AG10803 (cell line): ENCODE measurements at regions not wholly inside any gene's neighbourhood (a gene's known extent, or its start where the extent isn't known, plus 50 kb on each side); places are given as distances from the start of the nearest gene placed in this dataset.
"Not testable (repeated sequence)": the region's sequence is repeated elsewhere in the genome, so short reads cannot be mapped to it uniquely, and the experiment has no call there.

ENCODE experiments used
- DNase-seq: peaks from one replicate; pipeline ENCODE4 v3.0.0; 2010; ENCODE audit warnings: low read depth
- H3K4me3 ChIP-seq: 2 replicates; pipeline ENCODE4 v1.5.1; 2011; ENCODE audit warnings: mild to moderate bottlenecking, low read length, control low read depth
- TF ChIP-seq, protein P1 (sequence below): conservative IDR thresholded peaks from 2 replicates; pipeline ENCODE4 v1.5.1; 2011; ENCODE audit warnings: mild to moderate bottlenecking, low read length, control low read depth, inconsistent platforms

DNA sequence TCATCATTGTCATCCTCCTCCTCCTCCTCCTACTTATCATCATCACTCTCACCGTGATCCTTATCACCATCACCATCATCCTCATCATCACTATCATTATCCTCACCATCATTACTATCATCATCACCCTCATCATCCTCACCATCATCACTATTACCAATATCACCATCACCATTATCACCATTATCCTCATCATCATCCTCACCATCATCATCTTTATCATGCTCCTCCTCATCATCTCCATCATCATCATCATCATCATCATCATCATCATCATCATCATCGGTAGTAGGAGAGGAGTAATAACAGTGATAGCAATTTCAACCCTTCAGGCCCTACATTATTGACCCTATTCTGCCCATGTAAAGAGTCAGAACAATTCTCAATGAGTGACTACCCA lies 345.9 kb upstream of the ZNF32 start:
- H3K4me3 ChIP-seq: no peak overlapping the region
- TF ChIP-seq, protein P1, sequence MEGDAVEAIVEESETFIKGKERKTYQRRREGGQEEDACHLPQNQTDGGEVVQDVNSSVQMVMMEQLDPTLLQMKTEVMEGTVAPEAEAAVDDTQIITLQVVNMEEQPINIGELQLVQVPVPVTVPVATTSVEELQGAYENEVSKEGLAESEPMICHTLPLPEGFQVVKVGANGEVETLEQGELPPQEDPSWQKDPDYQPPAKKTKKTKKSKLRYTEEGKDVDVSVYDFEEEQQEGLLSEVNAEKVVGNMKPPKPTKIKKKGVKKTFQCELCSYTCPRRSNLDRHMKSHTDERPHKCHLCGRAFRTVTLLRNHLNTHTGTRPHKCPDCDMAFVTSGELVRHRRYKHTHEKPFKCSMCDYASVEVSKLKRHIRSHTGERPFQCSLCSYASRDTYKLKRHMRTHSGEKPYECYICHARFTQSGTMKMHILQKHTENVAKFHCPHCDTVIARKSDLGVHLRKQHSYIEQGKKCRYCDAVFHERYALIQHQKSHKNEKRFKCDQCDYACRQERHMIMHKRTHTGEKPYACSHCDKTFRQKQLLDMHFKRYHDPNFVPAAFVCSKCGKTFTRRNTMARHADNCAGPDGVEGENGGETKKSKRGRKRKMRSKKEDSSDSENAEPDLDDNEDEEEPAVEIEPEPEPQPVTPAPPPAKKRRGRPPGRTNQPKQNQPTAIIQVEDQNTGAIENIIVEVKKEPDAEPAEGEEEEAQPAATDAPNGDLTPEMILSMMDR: no peak
- no peak for DNase-seq

DNA sequence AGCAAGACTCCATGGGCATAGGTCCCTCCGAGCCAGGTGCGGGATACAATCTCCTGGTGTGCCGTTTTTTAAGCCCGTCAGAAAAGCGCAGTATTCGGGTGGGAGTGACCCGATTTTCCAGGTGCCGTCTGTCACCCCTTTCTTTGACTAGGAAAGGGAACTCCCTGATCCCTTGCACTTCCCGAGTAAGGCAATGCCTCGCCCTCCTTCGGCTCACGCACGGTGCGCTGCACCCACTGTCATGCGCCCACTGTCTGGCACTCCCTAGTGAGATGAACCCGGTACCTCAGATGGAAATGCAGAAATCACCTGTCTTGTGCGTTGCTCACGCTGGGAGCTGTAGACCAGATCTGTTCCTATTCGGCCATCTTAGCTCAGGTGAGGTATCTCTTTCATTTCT lies 344.1 kb upstream of the ZNF32 start:
- DNase-seq, H3K4me3 ChIP-seq: not testable (repeated sequence)

DNA sequence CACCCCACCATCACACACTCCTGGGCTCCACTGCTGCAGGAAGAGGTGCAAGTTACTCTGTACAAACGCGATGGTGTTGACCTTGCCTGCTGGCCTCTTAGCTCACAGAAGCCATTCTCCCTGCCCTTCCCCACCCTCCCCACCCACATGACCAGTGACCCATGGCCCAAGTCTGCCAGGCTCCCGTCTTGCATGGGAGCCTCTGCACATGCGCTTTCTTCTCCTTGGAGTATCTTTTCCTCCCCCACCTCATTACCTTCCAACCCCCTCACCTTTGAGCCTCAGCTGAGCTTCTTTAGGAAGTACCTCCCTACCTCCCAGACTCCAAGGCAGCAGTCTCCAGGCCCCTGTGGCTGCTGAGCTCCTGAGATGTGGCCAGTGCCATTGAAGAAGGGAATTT lies 337.7 kb upstream of the ZNF32 start:
- TF ChIP-seq, protein P1: no peak
- H3K4me3 ChIP-seq: no peak overlapping the region
- no peak for DNase-seq

DNA sequence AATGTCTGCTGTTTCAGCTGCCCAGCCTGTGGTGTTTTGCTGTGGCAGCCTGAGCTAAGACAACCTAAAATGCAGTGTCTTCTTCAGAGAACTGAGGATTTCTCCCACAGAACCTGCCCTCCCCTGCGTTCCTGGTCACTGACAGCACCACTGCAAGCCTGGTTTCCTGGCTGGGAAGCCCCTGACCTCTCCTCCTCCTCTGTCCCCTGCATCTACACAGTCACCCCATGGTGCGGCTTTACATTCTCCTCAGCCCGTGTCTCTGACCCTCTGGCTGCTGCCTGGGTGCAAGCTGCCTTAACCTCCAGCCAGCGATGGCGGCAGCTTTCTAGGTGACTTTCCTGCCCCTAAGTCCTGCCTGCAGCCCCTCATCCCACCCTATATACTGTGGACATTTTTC lies 337.3 kb upstream of the ZNF32 start:
- no peak for DNase-seq
- TF ChIP-seq, protein P1: no peak
- H3K4me3 ChIP-seq: no peak overlapping the region

DNA sequence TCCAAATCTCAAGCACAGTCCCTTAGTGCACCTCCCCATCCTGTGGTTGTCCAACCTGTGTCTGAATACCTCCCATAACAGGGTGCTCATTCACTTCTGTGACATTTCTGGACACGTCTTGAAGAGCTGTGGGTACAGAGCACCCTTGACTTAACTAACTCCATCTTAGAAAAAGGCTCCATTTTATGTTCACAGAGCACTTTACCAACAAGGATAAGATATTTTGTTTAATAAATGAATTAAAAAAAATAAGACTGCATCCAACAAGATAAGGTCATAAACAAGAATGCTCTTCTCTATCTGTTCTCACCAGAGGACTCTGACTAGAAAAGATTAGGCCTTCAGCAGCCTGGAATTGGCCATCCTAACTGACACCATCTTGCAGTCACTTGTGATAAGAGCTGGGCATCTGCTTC lies 335.2 kb upstream of the ZNF32 start:
- no peak overlapping the region for H3K4me3 ChIP-seq
- TF ChIP-seq, protein P1: no peak
- no peak for DNase-seq

DNA sequence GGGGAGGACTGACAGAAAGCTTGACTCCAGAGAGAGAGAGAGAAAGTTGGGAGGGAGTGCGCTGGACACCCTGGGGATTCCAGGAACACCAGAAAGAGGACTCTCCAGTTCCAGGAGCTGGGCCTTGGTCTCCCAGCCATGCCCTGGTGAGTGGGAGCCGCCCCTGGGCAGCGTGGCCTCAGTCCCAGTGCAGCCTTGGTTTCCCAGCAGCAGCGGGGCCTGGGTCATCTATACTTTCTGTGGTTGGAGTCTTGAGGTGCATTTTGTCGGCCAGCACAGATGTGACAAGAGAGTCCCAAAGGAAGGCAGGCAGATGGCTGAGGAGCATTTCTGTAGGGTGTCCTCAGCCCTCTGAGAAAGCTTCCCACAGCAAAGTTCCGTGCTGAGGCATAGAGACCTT lies 334.7 kb upstream of the ZNF32 start:
- no peak for DNase-seq
- TF ChIP-seq, protein P1: no peak
- no peak overlapping the region for H3K4me3 ChIP-seq

DNA sequence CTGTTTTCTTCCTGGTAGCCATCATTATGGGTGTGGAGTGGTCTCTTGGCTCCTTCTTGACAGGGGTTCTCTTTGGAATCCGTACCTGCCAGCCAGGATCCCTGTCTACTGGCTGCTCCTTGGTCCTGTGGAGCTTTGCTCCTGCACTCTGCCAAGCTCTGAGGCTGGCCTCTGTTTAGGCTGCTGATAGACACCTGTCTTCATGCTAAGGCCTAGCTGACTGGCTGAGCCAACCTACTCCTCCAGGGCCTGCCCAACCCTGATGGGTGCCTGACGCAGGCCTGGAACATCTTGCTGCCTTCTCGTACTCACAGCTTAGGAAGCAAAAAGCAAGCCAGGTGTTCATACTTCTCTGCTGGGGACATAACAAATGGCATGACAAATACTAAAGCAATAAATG lies 333.6 kb upstream of the ZNF32 start:
- TF ChIP-seq, protein P1: no peak
- H3K4me3 ChIP-seq: no peak overlapping the region
- no peak for DNase-seq

DNA sequence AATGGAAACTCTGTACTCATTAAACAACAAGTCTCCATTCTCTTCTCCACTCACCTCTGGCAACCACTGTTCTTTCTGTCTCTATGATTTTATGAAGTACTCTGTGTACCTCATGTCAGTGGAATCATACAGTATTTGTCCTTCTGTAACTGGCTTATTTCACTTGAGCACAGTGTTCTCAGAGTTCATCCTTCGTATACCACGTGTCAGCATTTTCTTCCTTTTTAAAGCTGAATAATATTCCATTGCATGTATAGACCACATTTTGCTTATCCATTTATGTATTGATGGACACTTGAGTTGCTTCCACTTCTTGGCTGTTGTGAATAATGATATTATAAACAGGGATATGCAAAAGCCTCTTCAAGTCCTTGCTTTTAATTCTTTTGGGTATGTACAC lies 333.0 kb upstream of the ZNF32 start:
- TF ChIP-seq, protein P1: no peak
- no peak for DNase-seq
- H3K4me3 ChIP-seq: no peak overlapping the region
